SU-DHL-6 (cell line): ENCODE measurements at regions not wholly inside any gene's neighbourhood (a gene's known extent, or its start where the extent isn't known, plus 50 kb on each side); places are given as distances from the start of the nearest gene placed in this dataset.

Experiments used
- EZH2phosphoT487 ChIP-seq: fragments of 200-600 bp; sonication (generic), shearing (Covaris generic); conservative IDR thresholded peaks from 2 replicates; pipeline ENCODE4 v1.6.1; 2018; ENCODE audit warnings: mild to moderate bottlenecking, antibody characterized with exemption, low read length, moderate library complexity, mixed read lengths
- TF ChIP-seq, protein P1 (sequence below): fragments of 200-600 bp; sonication (generic); IDR thresholded peaks from one replicate; pipeline ENCODE4 v1.5.1; 2017; ENCODE audit warnings: antibody characterized with exemption, mild to moderate bottlenecking, low read length, moderate library complexity; ENCODE audit not compliant: insufficient read depth, poor library complexity, severe bottlenecking

DNA sequence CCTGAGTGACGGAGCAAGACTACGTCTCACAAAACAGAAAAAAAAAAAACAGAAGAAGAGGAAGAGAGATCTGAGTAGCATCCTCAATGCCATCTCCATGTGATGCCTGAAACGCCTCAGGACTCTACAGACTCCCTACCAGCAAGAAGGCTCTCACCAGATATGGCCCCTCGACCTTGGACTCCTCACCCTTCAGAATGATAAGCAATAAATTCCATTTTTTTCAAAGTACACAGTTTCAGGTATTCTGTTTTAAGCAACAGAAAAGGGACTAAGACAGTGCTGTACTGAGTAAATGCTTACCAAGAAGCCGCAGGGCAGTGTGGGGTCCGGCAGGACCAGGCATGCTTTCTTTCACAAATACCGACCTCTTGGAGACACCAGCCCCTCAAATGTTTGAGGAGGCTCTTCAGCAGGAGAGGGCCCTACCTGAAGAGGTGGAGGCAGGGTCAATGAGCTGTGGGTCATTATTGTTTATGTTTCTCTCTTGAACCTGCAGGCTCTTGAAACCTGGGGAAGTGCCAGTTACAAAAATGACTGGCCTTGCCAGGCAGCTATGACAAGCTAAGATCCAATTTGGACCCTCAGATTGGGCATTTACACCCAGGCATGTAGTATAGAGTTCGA, 204.1 kb upstream of the LYZL1 start:
- TF ChIP-seq, protein P1, sequence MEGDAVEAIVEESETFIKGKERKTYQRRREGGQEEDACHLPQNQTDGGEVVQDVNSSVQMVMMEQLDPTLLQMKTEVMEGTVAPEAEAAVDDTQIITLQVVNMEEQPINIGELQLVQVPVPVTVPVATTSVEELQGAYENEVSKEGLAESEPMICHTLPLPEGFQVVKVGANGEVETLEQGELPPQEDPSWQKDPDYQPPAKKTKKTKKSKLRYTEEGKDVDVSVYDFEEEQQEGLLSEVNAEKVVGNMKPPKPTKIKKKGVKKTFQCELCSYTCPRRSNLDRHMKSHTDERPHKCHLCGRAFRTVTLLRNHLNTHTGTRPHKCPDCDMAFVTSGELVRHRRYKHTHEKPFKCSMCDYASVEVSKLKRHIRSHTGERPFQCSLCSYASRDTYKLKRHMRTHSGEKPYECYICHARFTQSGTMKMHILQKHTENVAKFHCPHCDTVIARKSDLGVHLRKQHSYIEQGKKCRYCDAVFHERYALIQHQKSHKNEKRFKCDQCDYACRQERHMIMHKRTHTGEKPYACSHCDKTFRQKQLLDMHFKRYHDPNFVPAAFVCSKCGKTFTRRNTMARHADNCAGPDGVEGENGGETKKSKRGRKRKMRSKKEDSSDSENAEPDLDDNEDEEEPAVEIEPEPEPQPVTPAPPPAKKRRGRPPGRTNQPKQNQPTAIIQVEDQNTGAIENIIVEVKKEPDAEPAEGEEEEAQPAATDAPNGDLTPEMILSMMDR = no peak
- no peak for TF ChIP-seq EZH2phosphoT487
